Thyroid gland (tissue), 4 donors: ENCODE measurements at regions not wholly inside any gene's neighbourhood (a gene's known extent, or its start where the extent isn't known, plus 50 kb on each side); places are given as distances from the start of the nearest gene placed in this dataset.

Experiments
- POLR2A ChIP-seq, 2 donors: fragments of 450-650 bp; IDR thresholded peaks; one replicate each; pipeline ENCODE4 v1.6.1; 2017; ENCODE audit warnings: antibody characterized with exemption in 2 of 2, mild to moderate bottlenecking in 2 of 2, moderate library complexity in 1 of 2
- TF ChIP-seq, protein P1 (sequence below), 6 experiments: fragments of 200-600 bp in 3 of 6; fragments of 450-650 bp in 3 of 6; sonication (generic) in 3 of 6; IDR thresholded peaks; one replicate each; pipeline ENCODE4 v1.5.1; 2016 to 2019; ENCODE audit warnings: antibody characterized with exemption in 6 of 6, mild to moderate bottlenecking in 2 of 6, inconsistent platforms in 1 of 6, moderate library complexity in 1 of 6

DNA sequence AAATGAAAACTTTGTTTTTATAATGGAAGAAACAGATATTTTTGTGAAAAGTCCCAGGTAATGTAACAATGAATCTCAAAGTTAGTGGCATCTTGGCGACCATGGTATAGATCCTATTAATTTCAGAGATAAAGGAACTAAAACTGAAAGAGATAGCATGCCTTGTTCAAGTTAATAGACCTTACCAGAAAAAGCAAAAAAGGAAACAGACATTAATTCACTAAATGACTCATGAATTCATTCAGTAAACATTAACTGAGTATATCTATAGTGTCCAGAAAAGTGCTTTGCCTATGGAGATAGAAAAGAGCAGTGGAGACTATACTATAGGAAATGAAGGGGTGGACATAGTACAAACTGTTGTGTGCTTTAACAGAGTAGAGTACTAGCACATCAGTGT, 763.3 kb downstream of the TRIB2 start:
- TF ChIP-seq POLR2A (IDR thresholded peaks at IDR 0.05) = no peak
- TF ChIP-seq, protein P1, sequence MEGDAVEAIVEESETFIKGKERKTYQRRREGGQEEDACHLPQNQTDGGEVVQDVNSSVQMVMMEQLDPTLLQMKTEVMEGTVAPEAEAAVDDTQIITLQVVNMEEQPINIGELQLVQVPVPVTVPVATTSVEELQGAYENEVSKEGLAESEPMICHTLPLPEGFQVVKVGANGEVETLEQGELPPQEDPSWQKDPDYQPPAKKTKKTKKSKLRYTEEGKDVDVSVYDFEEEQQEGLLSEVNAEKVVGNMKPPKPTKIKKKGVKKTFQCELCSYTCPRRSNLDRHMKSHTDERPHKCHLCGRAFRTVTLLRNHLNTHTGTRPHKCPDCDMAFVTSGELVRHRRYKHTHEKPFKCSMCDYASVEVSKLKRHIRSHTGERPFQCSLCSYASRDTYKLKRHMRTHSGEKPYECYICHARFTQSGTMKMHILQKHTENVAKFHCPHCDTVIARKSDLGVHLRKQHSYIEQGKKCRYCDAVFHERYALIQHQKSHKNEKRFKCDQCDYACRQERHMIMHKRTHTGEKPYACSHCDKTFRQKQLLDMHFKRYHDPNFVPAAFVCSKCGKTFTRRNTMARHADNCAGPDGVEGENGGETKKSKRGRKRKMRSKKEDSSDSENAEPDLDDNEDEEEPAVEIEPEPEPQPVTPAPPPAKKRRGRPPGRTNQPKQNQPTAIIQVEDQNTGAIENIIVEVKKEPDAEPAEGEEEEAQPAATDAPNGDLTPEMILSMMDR (IDR thresholded peaks at IDR 0.05) = no peak
